ENCODE measurements at regions not wholly inside any gene's neighbourhood (a gene's known extent, or its start where the extent isn't known, plus 50 kb on each side); places are given as distances from the start of the nearest gene placed in this dataset.

- TF ChIP-seq CTCF (IDR thresholded peaks at IDR 0.05; ENCODE audit: extremely low read depth in 1 of 2, insufficient read depth in 1 of 2, low read depth in 1 of 2, low read length in 2 of 2), result no peak
- TF ChIP-seq POLR2AphosphoS5 (IDR thresholded peaks at IDR 0.05; ENCODE audit: insufficient read depth, low read depth, low read length), result no peak
- no peak for TF ChIP-seq EZH2 (IDR thresholded peaks at IDR 0.05; ENCODE audit: borderline replicate concordance, low read depth, low read length, severe bottlenecking)
- TF ChIP-seq, protein P1, sequence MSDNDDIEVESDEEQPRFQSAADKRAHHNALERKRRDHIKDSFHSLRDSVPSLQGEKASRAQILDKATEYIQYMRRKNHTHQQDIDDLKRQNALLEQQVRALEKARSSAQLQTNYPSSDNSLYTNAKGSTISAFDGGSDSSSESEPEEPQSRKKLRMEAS (IDR thresholded peaks at IDR 0.05; ENCODE audit: insufficient read depth, insufficient read length), result no peak
Observed at GRCh38 chr2:225164401-225165050, 122.3 kb upstream of the DOCK10 start.

All from endothelial cell of umbilical vein (primary cell).